NCI-H2196 (cell line): ENCODE measurements at regions not wholly inside any gene's neighbourhood (a gene's known extent, or its start where the extent isn't known, plus 50 kb on each side); places are given as distances from the start of the nearest gene placed in this dataset.
"Not testable (repeated sequence)": the region's sequence is repeated elsewhere in the genome, so short reads cannot be mapped to it uniquely, and the experiment has no call there.

Source experiments
- DNase-seq: peaks from one replicate; lab custom pipeline; 2025; ENCODE audit not compliant: unreplicated experiment; lab: John Stamatoyannopoulos, UW

GRCh38 chr2:129015397-129016285, 697.0 kb upstream of the HS6ST1 start:
- DNase-seq: no peak

GRCh38 chr2:129016972-129017371, 698.3 kb upstream of the HS6ST1 start:
- no peak for DNase-seq

- no peak for DNase-seq
These were observed 706.1 kb upstream of the HS6ST1 start for GRCh38 chr2:129024796-129025195.

GRCh38 chr2:129035992-129036391, 717.3 kb upstream of the HS6ST1 start:
- DNase-seq: no peak

GRCh38 chr2:129043677-129044076, 725.0 kb upstream of the HS6ST1 start:
- DNase-seq: not testable (repeated sequence)

GRCh38 chr2:129046475-129046874, 727.8 kb upstream of the HS6ST1 start:
- DNase-seq: not testable (repeated sequence)

GRCh38 chr2:129050101-129050500, 731.4 kb upstream of the HS6ST1 start:
- no peak for DNase-seq

GRCh38 chr2:129055242-129055641, 736.6 kb upstream of the HS6ST1 start:
- no peak for DNase-seq

- DNase-seq: no peak
These were observed 737.2 kb upstream of the HS6ST1 start for GRCh38 chr2:129055824-129056223.

GRCh38 chr2:129056309-129056958, 737.8 kb upstream of the HS6ST1 start:
- DNase-seq: no peak

GRCh38 chr2:129056959-129057317, 738.3 kb upstream of the HS6ST1 start:
- no peak for DNase-seq

- no peak for DNase-seq
These were observed 740.3 kb upstream of the HS6ST1 start for GRCh38 chr2:129058981-129059380.

GRCh38 chr2:129059476-129059875, 740.8 kb upstream of the HS6ST1 start:
- no peak for DNase-seq

- DNase-seq: no peak
These were observed 742.6 kb upstream of the HS6ST1 start for GRCh38 chr2:129061069-129061768.

GRCh38 chr2:129061769-129062121, 743.1 kb upstream of the HS6ST1 start:
- DNase-seq: no peak

- DNase-seq: no peak
These were observed 743.7 kb upstream of the HS6ST1 start for GRCh38 chr2:129062146-129062912.

- DNase-seq: no peak
These were observed 748.4 kb upstream of the HS6ST1 start for GRCh38 chr2:129067070-129067469.

- DNase-seq: no peak
These were observed 749.3 kb upstream of the HS6ST1 start for GRCh38 chr2:129067953-129068352.

- no peak for DNase-seq
These were observed 749.9 kb upstream of the HS6ST1 start for GRCh38 chr2:129068543-129068942.

GRCh38 chr2:129069875-129070594, 751.4 kb upstream of the HS6ST1 start:
- DNase-seq: no peak

- DNase-seq: no peak
These were observed 752.0 kb upstream of the HS6ST1 start for GRCh38 chr2:129070663-129071062.
